ENCODE measurements at regions not wholly inside any gene's neighbourhood (a gene's known extent, or its start where the extent isn't known, plus 50 kb on each side); places are given as distances from the start of the nearest gene placed in this dataset.
A peak's percentile ranks its signal among the peaks of the same experiment; 100 is the strongest.
"Not testable (repeated sequence)": the region's sequence is repeated elsewhere in the genome, so short reads cannot be mapped to it uniquely, and the experiment has no call there.

DNA sequence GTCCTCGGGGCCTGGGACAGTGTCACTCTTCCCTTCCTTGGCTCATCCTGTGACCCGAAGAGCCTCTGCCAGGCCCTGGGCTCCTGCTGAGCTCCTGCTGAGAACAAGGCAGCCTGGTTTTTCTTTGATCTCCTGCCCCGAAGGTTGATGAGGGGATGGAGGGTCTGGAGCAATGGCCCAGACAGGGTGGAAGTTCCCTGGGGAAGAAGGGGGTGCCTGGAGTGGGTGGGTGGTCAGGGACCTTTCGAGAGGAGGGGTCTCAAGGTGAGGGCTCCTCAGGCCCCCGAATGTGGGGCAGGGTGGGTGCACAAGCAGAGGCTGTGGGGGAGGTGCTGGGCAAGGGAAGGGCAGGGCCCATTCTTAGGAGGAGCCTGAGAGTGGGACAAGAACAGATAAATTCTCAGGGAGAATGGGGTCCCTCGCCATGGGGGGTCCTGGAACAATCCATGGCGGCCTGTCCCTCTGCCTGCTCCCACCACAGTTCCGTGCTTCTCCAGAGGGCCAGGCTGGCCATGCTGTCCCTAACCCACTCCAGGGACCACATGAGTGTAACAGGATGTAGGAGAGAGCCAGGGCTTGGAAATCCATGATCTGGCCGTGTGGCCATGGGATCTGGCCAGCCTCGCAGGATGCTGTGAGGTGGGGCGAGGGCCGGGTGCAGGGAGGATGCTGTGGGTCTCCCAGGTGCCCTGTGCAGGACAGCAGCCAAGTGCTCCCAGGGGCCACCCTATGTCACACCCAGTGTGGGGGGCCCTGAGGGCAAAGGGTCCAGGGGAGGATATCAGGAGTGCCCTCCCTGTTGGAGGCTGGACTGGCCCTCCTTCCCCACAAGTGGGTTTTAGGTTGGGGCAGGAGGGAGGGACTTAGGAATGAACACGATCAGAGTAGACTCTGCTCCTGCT lies 128.5 kb upstream of the LPCAT1 start:
- DNase-seq: no peak

DNA sequence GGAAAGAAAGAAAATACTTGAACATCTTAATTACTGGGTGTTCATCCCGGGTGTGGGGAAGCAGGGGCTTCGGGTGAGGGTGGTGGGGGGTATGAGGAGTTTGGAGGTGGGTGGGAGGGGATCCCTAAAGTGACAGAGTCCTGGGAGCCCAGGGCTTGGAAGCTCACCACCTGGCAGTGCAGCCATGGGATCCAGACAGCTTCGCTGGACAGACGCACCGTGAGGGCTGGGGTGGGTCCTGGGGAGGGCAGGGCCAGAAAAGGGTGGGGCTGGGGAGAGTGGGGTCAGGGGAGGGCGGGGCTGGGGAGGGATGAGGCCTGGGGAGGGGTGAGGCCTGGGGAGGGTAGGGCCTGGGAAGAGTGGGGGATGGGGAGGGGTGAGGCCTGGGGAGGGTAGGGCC lies 127.5 kb upstream of the LPCAT1 start:
- no peak for DNase-seq

DNA sequence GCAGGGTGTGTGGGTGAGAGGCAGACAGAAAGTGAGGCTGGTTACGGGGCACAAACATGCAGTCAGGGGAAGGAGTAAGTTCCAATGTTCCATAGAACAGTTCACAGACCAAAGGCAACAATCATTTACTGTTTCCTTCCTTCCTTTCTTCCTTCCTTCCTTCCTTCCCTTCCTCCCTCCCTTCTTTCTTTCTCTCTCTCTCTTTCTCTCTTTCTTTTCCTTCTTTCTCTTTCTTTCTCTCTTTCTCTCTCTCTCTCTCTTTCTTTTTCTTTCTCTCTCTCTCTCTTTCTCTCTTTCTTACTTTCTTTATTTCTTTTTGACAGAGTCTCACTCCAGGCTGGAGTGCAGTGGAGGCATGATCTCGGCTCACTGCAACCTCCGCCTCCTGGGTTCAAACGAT lies 125.8 kb upstream of the LPCAT1 start:
- DNase-seq: no peak

DNA sequence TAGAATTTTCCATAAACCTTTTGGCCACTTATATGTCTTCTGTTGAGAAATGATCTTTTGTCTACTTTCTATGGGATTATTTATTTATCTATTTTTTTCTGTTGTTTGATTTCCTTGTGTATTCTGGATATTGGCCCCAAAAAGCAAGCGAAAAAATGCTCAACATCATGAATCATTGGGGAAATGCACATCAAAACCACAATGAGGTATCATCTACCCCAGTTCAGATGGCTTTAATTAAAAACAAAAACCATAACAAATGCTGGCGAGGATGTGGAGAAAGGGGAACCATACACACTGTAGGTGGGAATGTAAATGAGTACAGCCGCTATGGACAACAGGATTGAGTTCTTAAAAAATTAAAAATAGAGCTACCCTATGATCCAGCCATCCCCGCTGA lies 125.0 kb upstream of the LPCAT1 start:
- DNase-seq: no peak

DNA sequence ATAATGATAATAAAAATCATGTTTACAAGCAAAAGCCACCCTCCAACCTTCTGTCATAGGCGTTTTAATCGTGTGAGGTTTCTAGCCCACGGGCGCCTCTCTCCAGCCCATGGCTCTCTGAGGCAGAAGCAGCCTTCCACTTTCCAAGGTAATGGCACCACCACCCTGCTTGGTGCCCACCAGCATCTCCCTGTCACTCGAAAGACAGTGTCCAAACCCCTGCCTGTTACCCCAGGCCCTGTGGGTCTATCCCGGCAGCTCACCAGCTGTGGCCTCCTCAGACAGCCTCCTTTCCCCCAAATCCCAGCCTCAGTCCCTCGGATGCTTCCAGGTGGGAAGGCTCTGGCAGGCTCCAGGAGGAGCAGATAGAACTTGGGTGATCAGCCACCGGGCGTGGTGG lies 123.8 kb upstream of the LPCAT1 start:
- no peak for DNase-seq

DNA sequence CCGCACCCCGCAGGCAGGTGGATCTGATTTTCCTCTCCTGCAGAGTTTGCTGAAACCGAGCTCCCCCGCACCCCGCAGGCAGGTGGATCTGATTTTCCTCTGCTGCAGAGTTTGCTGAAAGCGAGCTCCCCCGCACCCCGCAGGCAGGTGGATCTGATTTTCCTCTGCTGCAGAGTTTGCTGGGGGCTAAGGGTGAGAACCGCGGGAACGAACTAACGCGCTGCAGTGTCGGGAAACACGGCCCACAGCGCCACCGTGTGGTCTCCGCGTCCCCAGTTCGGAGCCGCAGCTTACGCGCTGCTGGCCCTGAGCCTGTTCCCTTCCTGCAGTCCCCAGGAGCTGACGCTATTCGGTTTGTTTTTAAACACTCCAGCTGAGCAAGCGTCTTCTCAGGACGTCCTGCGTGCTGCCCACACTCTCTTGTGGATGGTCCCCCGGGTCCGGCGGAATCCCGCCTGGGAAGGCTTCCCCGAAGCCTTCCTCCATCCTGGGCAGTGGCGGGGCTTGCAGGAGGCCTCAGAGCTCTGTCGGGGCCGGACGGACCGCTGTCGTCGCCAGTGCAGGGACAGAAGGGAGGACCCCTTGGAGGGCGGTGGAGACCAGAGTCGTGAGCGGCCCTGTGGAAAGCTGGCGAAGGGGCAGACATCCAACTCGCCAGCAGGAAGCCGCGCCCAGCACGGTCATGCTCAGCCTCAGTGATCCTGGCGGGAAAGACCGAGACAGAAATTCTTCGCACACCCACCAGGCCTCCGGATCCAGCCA lies 121.2 kb upstream of the LPCAT1 start:
- peak; percentile 78 for DNase-seq

DNA sequence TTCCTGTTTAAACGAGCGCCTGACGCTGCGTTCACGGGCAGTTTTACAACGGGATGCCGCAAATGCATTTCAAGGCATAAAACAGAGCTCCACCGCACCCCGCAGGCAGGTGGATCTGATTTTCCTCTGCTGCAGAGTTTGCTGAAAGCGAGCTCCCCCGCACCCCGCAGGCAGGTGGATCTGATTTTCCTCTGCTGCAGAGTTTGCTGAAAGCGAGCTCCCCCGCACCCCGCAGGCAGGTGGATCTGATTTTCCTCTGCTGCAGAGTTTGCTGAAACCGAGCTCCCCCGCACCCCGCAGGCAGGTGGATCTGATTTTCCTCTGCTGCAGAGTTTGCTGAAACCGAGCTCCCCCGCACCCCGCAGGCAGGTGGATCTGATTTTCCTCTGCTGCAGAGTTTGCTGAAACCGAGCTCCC lies 120.6 kb upstream of the LPCAT1 start:
- not testable (repeated sequence) for DNase-seq

DNA sequence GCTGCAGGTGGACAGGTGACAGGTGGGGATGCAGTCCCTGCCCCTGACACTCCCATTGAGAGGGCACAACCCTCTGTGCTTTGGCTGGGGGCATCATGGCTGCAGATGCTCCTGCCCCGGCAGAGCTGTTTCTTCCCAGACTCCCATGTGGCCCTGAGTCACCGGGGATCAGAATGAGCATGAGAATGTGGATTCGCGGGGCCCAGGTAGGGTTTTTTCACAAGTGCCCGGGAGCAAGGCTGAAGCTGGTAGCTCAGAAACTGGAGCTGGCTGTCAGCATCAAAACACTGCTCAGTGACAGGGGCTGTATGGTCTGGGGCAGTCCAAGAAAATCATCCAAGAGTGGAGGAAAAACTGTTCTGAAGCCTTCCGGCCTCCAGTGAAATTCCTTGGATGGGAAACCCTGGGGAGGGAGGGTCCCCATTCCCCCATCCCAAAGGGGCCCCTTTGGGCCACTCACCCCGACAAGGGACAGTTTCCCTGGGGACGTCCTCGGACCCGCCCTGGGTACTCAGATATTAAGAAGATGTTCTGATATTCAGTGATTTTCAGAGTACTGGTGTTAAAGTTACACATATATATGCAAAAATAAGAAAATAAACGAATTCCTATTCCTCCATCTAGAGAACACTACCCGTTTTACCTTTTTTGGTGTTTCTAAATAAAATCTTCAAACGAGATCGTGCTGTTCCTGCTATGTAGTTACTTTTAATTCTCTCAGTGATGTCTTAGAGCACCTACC lies 120.1 kb upstream of the LPCAT1 start:
- no peak for DNase-seq

DNA sequence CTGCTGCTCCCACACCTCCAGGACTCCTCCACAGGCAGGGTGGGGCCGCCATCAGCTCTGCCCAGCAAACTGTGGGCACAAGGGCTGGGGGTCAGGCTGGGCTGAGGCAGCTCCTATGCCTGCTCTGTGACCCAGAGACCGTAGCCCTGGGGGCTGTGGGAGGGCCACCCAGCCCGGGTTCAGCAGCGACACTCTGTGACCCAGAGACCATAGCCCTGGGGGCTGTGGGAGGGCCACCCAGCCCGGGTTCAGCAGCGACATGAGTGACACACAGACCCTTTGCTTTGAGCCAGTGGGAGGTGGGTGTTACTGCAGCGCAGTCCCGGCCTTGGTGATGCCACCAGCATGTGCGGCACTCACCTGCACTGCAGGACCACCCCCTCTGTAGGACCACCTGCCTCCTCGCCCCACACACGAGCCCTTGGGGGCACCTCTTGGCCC lies 118.9 kb upstream of the LPCAT1 start:
- DNase-seq: no peak

DNA sequence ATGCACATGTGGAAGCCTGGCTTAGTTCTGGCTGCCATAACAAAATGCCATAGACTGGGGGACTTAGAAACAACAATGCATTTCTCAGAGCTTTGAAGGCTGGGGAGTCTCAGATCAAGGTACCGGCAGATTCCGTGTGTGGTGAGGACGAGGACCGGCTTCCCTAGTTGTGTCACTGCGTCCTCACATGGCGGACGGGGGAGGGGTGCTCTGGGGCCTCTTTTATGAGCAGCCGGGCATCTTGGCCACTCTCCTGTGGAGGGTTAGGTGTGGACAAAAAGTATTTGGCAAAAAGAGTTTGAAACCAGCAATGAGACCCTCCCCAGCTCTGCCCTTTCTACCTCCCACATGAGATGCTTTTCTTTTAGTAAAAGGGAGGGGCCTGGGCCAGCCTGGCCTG lies 118.5 kb upstream of the LPCAT1 start:
- DNase-seq: no peak

DNA sequence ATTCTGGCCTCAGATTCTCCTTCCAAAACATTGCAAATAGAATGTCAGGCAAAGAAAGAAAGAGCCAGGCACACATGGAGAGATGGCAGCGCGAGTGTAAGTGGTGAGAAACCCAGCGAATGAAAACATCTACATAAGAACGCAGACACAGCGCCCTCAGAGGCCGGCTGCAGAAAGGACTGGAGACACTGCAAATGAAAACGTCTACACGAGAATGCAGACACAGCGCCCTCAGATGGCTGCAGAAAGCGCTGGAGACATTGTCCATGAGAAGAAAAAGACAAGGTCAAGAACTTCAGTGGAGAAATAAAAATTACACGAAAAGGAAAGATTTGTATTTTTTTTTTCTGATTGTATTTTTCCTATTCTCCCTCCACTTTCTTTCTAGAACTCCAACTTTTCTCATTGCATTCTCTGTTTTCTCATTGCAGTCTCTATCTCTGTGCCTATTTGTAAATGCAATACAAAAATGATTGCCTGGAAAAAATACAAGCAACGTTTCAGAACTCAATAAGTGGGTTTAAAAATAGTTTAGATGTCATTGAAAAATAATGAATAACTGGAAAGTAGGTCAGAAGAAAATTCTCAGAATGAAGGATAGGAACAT lies 117.9 kb upstream of the LPCAT1 start:
- peak; percentile 84 for DNase-seq

DNA sequence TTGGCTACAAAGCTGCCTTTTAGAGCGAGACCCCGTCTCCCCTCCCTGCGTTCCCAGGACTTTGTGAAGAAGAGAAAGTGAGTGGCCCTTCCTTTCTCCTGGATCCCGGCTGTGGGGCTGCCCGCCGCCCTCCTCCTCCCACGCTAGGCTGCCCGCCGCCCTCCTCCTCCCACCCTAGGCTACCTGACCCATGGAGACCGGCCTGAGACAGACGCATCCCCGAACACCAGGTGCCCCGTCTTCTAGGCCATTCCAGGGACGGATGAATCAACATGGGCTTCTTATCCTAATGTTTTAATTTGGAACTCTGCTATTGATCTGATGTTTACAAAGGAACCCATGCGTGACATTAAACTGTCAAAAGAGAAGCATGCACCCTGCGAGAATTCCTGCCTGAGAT lies 117.3 kb upstream of the LPCAT1 start:
- no peak for DNase-seq

DNA sequence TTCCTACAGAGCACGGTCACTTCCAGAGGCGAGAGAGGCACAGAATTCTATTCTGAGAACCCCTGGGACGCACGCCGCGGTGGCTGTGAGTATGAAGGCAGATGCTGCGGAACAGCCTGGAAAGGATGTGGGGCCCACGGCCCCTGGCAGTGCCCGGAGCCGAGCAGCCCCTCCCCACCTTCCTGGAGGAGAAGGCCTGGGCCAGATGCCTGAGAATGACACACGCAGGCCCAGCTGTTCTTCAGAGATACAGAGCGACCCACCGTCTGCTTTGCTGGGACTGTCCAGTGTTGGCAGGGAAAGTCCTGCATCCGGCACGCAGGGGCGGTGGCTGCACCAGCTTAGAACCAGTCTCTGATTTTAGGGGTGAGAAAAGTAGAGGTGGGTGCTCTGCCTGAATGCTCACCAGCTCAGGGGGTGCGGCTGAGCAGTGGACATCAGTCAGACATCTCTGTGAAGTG lies 116.7 kb upstream of the LPCAT1 start:
- no peak for DNase-seq

DNA sequence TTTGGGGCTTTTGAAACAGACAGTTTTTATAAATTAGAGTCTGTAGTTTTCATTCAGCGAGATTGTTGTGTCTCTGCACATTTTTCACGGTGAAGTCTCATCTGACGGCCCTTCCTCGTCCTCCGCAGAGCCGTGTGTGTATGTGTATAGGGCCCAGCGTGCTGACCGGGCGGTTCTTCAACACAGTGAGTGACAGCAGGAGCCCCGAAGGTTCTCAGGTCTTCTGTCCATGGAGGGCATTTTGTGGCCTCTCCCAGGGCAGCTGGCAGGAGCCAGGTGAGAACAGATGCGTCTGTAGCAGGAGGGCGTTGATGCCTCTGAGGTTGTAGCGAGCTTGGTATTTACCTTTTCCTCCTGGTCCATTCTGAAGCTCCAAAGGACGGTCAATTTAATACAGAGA lies 116.0 kb upstream of the LPCAT1 start:
- DNase-seq: no peak

DNA sequence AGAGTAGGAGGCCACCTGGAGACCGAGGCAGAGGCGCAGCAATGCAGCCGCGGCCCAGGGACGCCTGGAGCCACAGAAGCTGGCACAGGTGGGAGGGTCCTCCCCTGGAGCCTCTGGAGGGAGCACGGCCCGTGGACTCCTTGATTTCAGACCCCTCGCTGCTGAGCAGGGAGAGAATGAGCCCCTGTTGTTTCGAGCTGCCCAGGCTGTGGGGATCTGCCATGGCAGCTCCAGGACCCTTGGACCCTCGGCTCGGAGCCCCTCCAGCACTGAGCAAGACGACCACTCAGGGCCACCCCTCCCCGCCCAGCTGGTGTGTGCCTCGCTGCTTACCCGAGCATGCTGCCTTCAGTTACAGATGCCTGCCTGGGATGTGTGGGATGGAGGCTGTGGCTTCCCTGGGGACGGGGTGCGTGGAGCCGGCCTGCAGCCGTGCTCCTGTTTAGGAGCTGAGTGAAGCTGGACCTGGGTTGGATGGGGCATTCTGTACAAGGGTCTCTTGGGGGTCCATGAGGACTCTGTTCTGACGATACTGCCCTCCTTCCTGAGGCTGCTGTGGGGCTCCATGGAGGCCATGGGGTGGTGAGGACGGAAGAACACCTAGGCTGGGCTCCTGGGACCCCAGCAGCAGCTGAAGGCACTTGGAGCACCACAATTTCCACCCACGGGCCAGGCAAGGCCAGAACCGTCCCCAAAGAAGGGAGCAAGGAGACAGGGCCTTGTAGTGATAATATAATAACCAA lies 115.1 kb upstream of the LPCAT1 start:
- DNase-seq: no peak

DNA sequence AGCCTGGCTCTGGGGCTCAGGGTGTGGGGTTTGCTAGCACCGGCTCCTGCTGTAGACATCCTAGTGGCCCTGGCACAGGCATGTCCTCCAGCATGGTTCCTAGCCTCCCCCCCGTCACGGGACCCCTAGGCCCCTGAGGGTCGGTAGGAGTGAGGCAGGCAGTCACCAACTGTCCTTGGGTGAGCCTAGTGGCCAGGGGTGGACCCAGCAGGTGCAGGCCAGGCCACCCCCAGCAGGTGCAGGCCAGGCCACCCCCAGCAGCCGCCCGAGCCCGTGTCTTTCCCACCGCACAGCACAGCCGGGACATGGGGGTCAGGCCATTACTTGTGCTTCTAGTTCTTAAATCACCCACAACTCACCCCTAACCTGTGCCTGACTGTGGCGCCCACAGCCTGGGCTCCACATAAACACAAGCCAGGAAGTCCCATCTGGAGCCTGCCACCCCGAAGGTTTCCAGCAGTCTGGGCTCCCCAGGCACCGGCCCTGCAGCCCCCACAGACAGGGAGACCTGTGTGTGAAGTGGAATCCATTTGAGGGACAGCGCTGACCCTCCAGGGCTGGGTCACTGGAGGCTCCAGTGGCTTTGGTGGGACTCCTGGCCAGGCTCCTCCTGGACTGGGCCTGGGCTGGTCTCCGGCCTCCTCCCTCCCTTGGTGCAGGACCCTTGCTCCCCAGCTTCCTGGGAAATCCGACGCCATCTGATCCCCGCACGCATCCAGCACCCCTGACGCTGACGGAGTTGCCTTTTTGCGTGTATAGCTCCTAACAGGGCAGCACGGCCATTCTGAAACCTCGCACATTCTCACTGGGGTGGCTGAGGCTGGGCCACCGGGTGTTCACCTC lies 114.1 kb upstream of the LPCAT1 start:
- no peak for DNase-seq

DNA sequence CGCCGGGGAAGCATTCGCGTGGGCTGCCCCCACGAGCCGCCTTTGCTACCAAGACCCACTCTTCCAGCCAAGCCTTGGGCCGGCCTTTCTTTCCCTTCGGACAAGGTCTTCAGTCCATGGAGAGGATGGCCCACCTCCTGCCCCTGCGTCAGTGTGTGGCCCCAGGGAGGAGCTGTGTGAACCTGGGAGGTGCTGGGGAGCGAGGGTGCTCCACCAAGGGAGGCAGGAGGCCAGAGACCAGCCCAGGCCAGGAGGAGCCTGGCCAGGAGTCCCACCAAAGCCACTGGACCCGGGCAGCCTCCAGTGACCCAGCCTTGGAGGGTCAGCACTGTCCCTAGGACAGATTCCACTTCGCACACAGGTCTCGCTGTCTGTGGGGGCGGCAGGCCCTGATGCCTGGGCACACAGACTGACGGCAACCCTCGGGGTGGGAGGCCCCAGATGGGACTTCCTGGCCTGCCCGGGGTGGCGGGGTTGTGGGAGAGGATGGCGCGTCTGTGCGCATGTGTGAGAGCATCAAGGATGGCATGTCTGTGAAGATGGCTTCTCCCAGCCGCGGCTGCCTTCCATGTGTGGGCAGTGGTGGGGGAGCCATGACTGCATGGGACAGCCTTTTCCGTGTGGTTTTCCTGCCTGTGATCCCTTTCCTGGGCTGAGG lies 113.3 kb upstream of the LPCAT1 start:
- DNase-seq: no peak

DNA sequence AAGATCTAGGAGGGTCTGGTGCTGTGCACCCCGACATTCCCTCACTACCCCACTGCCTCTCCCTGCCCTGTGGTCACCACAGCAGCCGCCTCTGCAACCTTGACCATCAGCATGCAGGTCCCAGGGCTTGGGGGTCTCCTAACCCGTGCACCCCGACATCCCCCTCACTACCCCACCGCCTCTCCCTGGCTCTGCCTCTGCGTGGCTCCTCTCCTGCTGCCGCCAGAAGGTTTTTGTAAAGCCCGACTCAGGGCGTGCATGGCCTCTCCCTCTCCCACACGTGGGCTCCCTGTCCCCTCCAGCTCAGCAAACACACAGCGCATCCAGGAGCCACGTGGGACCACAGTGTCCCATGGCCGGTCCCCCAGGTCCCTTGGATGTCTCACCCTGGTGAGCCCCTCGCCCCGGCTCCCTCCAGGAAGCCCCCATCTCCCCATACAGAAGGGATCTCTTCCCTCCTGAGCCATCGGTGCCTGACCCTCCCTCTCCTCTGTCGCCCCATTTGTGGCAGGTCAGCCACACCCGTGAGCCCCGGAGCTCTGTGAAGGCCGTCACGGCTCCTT lies 112.5 kb upstream of the LPCAT1 start:
- DNase-seq: not testable (repeated sequence)

DNA sequence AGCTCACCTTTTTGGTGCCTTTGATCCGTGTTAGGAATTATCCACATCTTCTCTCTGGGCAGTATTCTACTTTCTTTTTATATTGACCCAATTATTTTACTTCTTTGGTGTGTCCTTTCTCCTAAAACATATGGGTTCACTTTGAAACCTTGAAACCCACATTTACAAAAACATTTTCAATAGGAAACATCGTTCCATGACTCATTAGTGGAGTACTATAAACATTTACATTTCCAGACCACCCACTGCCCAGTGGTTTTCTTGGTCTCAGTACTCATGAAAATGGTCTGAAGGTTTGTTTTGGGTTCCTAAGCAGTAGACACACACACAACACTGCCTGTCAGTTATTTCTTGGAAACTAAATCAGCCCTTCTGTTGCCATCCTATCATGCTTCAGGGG lies 111.7 kb upstream of the LPCAT1 start:
- DNase-seq: not testable (repeated sequence)

DNA sequence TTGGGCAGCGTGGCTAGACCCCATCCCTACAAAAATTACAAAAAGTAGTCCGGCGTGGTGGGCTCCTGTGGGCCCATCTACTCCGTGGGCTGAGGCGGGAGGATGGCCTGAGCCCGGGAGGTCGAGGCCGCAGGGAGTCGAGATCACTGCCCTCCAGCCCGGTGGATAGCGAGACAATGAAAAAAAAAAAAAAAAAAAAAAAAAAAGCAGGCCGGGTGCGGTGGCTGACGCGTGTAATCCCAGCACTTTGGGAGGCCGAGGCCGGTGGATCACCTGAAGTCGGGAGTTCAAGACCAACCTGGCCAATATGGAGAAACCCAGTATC lies 110.5 kb upstream of the LPCAT1 start:
- DNase-seq: no peak
